Glutamatergic neuron (in vitro differentiated cells): ENCODE measurements at regions not wholly inside any gene's neighbourhood (a gene's known extent, or its start where the extent isn't known, plus 50 kb on each side); places are given as distances from the start of the nearest gene placed in this dataset.
"Not testable (repeated sequence)": the region's sequence is repeated elsewhere in the genome, so short reads cannot be mapped to it uniquely, and the experiment has no call there.

Experiments used
- DNase-seq: peaks from one replicate; pipeline ENCODE4 v3.0.0; 2022
- H3K27ac Mint-ChIP-seq: one replicate; pipeline ENCODE4 v1.8.0; 2020; ENCODE audit warnings: mild to moderate bottlenecking, mixed read lengths, inconsistent platforms; ENCODE audit not compliant: unreplicated experiment
- H3K27me3 Mint-ChIP-seq: one replicate; pipeline ENCODE4 v1.8.0; 2020; ENCODE audit warnings: mild to moderate bottlenecking, moderate library complexity, mixed read lengths, inconsistent platforms; ENCODE audit not compliant: unreplicated experiment
- H3K36me3 Mint-ChIP-seq: one replicate; pipeline ENCODE4 v1.8.0; 2020; ENCODE audit warnings: mild to moderate bottlenecking, mixed read lengths, inconsistent platforms; ENCODE audit not compliant: unreplicated experiment
- H3K4me1 Mint-ChIP-seq: one replicate; pipeline ENCODE4 v1.8.0; 2020; ENCODE audit warnings: mild to moderate bottlenecking, low read depth, mixed read lengths, inconsistent platforms; ENCODE audit not compliant: unreplicated experiment
- H3K4me3 Mint-ChIP-seq: one replicate; pipeline ENCODE4 v1.8.0; 2020; ENCODE audit warnings: mild to moderate bottlenecking, mixed read lengths, inconsistent platforms; ENCODE audit not compliant: unreplicated experiment
- H3K9me3 Mint-ChIP-seq: one replicate; pipeline ENCODE4 v1.8.0; 2020; ENCODE audit warnings: mild to moderate bottlenecking, moderate library complexity, mixed read lengths, inconsistent platforms; ENCODE audit not compliant: unreplicated experiment

DNA sequence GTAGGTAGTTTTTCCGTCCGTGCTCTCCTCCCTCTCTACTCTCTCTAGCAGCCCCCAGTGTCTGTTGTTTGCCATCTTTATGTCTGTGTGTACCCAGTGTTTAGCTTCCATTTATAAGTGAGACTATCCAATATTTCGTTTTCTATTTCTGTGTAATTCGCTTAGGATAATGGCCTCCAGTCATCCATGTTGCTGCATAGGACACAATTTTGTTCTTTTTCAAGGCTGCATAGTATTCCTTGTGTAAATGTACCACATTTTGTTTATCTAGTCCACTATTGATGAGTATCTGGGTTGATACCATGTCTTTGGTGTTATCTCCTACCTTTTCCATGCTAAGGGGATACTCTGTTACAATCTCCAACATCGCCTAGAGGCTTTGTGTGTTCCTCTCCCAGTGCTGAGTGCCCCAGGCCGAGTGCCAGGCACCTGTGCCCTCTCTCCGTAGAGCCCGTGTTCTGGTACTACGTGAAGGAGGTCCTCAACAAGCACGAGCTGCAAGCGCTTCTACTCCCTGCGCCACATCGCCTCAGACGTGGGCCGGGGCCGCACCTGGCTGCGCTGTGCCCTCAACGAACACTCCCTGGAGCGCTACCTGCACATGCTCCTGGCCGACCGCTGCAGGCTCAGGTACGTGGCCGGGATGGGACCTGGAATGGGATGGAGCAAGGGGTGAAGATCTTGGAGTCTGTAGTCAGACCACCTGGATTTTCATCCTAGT lies 51.0 kb downstream of the NPIPB11 start:
- not testable (repeated sequence) for H3K9me3 Mint-ChIP-seq

GRCh38 chr16:29354449-29354848 lies 52.1 kb downstream of the NPIPB11 start:
- H3K27me3 Mint-ChIP-seq, H3K4me3 Mint-ChIP-seq, H3K36me3 Mint-ChIP-seq, H3K9me3 Mint-ChIP-seq, H3K4me1 Mint-ChIP-seq, H3K27ac Mint-ChIP-seq, DNase-seq: not testable (repeated sequence)

More for the DNA sequence above, 51.0 kb downstream of the NPIPB11 start:
- not testable (repeated sequence) for H3K36me3 Mint-ChIP-seq, DNase-seq, H3K4me3 Mint-ChIP-seq, H3K4me1 Mint-ChIP-seq, H3K27me3 Mint-ChIP-seq, H3K27ac Mint-ChIP-seq

DNA sequence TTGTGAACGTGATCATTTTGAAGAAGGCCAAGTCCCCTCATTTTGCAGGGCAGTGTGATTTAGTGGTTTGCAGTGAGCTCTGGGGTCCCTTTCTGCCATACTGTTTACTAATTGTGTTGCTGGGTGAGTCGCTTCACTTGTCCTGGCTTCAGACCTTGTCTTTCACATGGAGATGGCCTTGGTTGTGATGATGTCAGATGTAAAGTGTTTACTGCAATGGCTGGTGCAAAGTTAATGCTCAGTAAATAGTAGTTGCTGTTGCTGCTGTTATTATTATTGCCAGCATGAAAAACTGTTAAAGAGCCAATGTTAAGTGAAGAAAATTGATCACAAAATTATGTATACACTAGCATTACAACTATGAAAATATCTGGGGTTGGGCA lies 53.9 kb downstream of the NPIPB11 start:
- not testable (repeated sequence) for H3K27me3 Mint-ChIP-seq, H3K4me3 Mint-ChIP-seq

DNA sequence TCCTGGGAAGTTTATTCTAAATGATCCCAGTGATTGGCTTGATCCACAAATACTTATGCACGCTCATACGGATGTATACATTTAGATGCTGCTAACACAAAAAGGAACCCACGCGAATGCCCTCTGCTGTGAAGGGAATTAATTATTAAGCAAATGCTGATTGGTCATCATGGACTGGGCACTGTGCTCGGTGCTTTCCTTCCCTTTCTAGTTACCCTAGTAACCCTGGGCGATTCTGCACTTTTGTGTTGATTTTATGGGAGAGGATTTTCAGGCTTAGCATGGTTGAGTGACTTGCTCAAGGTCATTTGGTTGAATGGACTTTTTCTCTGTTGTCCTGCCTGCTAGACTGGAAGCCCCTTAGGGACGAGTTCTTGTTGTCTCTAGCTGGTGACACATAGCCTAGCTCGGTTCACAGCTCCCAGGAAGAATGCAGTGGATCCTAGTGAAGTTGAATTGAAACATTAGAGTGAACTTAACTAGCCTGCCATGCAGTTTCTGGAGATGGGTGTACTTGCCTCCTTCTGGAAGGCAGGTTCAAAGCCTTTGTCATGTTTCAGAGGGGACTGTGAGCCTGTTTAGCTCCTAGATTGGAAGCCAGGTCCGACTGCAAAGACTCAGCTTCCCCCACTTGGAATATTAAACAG lies 54.4 kb downstream of the NPIPB11 start:
- not testable (repeated sequence) for H3K4me3 Mint-ChIP-seq, H3K36me3 Mint-ChIP-seq, DNase-seq, H3K27ac Mint-ChIP-seq, H3K4me1 Mint-ChIP-seq, H3K9me3 Mint-ChIP-seq, H3K27me3 Mint-ChIP-seq

More for the DNA sequence above, 53.9 kb downstream of the NPIPB11 start:
- H3K9me3 Mint-ChIP-seq, H3K36me3 Mint-ChIP-seq, H3K27ac Mint-ChIP-seq, H3K4me1 Mint-ChIP-seq, DNase-seq: not testable (repeated sequence)

- not testable (repeated sequence) for H3K4me1 Mint-ChIP-seq, DNase-seq, H3K27ac Mint-ChIP-seq, H3K27me3 Mint-ChIP-seq, H3K4me3 Mint-ChIP-seq, H3K9me3 Mint-ChIP-seq, H3K36me3 Mint-ChIP-seq
Observed at GRCh38 chr16:29351271-29351969, 55.1 kb downstream of the NPIPB11 start.

DNA sequence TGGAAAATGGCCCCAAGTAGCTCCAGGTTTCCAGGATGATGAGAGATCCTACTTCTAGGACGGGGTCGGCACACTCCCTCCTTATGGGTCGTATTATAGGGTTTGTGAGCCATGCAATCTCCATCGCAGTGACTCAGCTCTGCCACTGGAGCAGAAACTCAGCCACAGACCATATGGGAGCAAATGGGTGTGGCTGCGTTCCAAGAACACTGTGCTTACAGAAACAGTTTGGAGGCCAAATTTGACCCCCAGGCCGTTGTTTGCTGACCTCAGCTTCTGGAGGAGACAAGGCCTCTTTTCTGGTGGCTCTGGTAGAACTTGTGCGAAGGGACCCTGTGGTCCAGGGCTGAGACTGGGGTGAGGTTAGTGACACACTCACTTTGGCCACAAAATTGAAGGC lies 56.5 kb downstream of the NPIPB11 start:
- H3K4me3 Mint-ChIP-seq, H3K36me3 Mint-ChIP-seq, H3K27me3 Mint-ChIP-seq, H3K4me1 Mint-ChIP-seq, DNase-seq, H3K9me3 Mint-ChIP-seq: not testable (repeated sequence)
- peak overlapping the region; percentile 22 for H3K27ac Mint-ChIP-seq

GRCh38 chr16:29348748-29349147 lies 57.8 kb downstream of the NPIPB11 start:
- H3K27me3 Mint-ChIP-seq, H3K9me3 Mint-ChIP-seq, H3K4me3 Mint-ChIP-seq, H3K27ac Mint-ChIP-seq, H3K36me3 Mint-ChIP-seq, DNase-seq, H3K4me1 Mint-ChIP-seq: not testable (repeated sequence)

DNA sequence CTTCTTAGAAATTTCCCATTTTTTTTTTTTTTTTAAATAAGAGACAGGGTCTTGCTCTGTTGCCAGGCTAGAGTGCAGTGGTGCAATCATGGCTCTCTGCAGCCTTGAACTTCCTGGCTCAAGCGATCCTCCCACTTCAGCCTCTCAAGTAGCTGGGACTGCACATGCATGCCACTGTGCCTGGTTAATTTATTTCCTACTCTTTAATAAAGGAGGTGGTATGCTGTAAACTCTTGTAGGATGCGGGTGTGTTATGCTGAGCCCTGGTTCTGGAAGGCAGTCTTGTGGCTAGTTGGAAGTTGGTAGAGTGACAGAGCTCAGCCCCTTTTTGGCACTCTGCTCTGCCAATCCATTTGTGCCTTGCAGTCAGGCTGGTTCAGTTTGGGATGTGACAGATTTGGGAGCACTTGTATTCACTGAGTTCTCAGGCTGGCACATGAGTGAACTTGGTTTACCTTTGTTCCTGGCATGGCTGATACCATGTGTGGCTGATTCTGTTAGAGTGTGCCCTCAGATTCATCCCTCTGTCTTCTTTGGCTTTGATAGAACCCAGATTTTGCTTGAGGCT lies 58.3 kb downstream of the NPIPB11 start:
- not testable (repeated sequence) for H3K27ac Mint-ChIP-seq, DNase-seq, H3K9me3 Mint-ChIP-seq, H3K36me3 Mint-ChIP-seq, H3K4me3 Mint-ChIP-seq, H3K4me1 Mint-ChIP-seq, H3K27me3 Mint-ChIP-seq

DNA sequence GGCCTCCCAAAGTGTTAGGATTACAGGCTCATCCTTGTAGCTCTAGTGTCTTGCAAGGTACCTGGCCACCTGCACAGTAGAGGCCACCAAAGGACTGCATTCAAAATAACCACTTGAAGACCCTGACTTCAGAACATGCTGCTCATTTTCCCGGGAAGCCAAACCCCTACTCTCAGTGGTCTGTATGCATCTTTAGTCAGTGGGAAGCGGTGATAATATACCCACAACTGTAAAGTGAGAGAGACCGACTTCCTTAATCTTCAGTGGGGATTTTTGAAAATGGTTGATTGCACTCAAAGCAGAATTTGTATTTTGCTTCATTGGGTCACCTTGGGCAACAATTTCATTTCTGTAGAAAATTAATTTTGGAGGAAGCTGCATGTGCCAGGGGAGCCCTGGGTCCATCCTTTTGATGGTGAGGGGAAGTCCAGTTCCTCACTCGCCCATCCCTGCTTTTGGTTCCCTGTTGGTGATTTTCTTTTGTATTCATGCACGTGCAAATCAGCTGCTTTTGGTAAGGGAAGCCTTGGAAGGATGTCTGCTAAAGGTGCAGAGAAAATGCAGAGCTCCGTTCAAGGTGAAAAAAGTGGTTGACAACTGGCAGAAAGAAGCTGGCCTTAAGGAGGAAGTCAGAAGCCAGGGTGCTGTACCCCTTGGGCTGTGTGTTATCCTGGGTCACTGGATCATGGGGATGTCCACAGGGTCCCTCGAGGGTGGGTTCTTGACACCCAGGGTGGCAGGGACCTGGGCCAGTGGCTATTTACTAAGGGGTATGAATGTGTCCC lies 59.5 kb downstream of the NPIPB11 start:
- H3K4me1 Mint-ChIP-seq, H3K9me3 Mint-ChIP-seq, H3K27ac Mint-ChIP-seq, H3K4me3 Mint-ChIP-seq, H3K36me3 Mint-ChIP-seq, DNase-seq, H3K27me3 Mint-ChIP-seq: not testable (repeated sequence)

DNA sequence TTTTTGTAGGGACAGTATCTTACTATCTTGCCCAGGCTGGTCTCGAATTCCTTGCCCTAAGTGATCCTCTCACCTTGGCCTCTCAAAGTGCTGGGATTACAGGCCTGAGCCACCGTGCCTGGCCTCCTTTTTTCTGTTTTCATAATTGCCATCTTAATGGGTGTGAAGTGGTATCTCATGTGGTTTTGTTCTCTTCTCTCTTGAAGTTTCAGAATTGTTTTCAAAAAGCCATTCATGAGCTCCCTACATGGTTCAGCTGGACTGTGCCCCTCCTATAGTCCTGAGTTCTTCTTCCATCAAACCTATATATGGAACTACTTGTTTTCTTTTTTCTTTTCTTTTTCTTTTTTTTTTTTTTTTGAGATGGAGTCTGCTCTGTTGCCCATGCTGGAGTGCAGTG lies 60.3 kb downstream of the NPIPB11 start:
- H3K9me3 Mint-ChIP-seq, H3K4me3 Mint-ChIP-seq, DNase-seq, H3K27me3 Mint-ChIP-seq, H3K4me1 Mint-ChIP-seq, H3K36me3 Mint-ChIP-seq, H3K27ac Mint-ChIP-seq: not testable (repeated sequence)

- not testable (repeated sequence) for H3K27me3 Mint-ChIP-seq, H3K4me1 Mint-ChIP-seq, H3K4me3 Mint-ChIP-seq, H3K36me3 Mint-ChIP-seq, H3K9me3 Mint-ChIP-seq, H3K27ac Mint-ChIP-seq, DNase-seq
Observed at GRCh38 chr16:29342937-29343336, 63.6 kb downstream of the NPIPB11 start.
